NCI-H187 treated with DMSO at 0.1 percent for 48 hours (cell line): ENCODE measurements at regions not wholly inside any gene's neighbourhood (a gene's known extent, or its start where the extent isn't known, plus 50 kb on each side); places are given as distances from the start of the nearest gene placed in this dataset.
A peak's percentile ranks its signal among the peaks of the same experiment; 100 is the strongest.

Experiments used
- DNase-seq: peaks from one replicate; lab custom pipeline; 2025; lab: John Stamatoyannopoulos, UW

GRCh38 chr2:234247453-234248180, 197.1 kb downstream of the SPP2 start:
- no peak for DNase-seq

- DNase-seq = no peak
Observed at GRCh38 chr2:234245945-234246344, 195.4 kb downstream of the SPP2 start.

- no peak for DNase-seq
Observed at GRCh38 chr2:234243871-234244565, 193.5 kb downstream of the SPP2 start.

- no peak for DNase-seq
Observed at GRCh38 chr2:234242459-234242836, 191.9 kb downstream of the SPP2 start.

- DNase-seq = no peak
Observed at GRCh38 chr2:234241656-234242458, 191.4 kb downstream of the SPP2 start.

- no peak for DNase-seq
Observed at GRCh38 chr2:234240917-234241316, 190.4 kb downstream of the SPP2 start.

GRCh38 chr2:234235191-234235590, 184.7 kb downstream of the SPP2 start:
- DNase-seq = no peak

GRCh38 chr2:234231460-234231859, 181.0 kb downstream of the SPP2 start:
- DNase-seq = no peak

- DNase-seq = no peak
Observed at GRCh38 chr2:234219046-234219310, 168.5 kb downstream of the SPP2 start.

GRCh38 chr2:234218266-234219045, 168.0 kb downstream of the SPP2 start:
- DNase-seq = no peak

GRCh38 chr2:234212534-234212933, 162.0 kb downstream of the SPP2 start:
- DNase-seq = no peak

- no peak for DNase-seq
Observed at GRCh38 chr2:234211797-234212196, 161.3 kb downstream of the SPP2 start.

- DNase-seq = no peak
Observed at GRCh38 chr2:234206738-234207137, 156.2 kb downstream of the SPP2 start.

GRCh38 chr2:234204480-234204879, 154.0 kb downstream of the SPP2 start:
- DNase-seq = no peak

- DNase-seq = no peak
Observed at GRCh38 chr2:234203135-234203984, 152.9 kb downstream of the SPP2 start.

GRCh38 chr2:234202601-234203000, 152.1 kb downstream of the SPP2 start:
- DNase-seq = no peak

- DNase-seq = no peak
Observed at GRCh38 chr2:234199996-234200395, 149.5 kb downstream of the SPP2 start.

- no peak for DNase-seq
Observed at GRCh38 chr2:234198976-234199375, 148.5 kb downstream of the SPP2 start.

GRCh38 chr2:234195516-234195915, 145.0 kb downstream of the SPP2 start:
- no peak for DNase-seq

- DNase-seq = no peak
Observed at GRCh38 chr2:234193977-234194563, 143.6 kb downstream of the SPP2 start.

GRCh38 chr2:234191819-234192407, 141.4 kb downstream of the SPP2 start:
- peak; percentile 49 for DNase-seq
